Chondrocyte (in vitro differentiated cells): ENCODE measurements at regions not wholly inside any gene's neighbourhood (a gene's known extent, or its start where the extent isn't known, plus 50 kb on each side); places are given as distances from the start of the nearest gene placed in this dataset.

Experiments
- DNase-seq: peaks from one replicate; pipeline ENCODE4 v3.0.0; 2021; ENCODE audit warnings: mixed read lengths, low spot score
- H3K27ac Mint-ChIP-seq: one replicate; pipeline ENCODE4 v1.8.0; 2021; ENCODE audit warnings: mild to moderate bottlenecking, moderate library complexity, mixed read lengths; ENCODE audit not compliant: unreplicated experiment
- H3K27me3 Mint-ChIP-seq: 2 replicates; pipeline ENCODE4 v1.8.0; 2021; ENCODE audit warnings: low read depth, mixed read lengths
- H3K36me3 Mint-ChIP-seq: 2 replicates; pipeline ENCODE4 v1.8.0; 2021; ENCODE audit warnings: low read depth, mixed read lengths
- H3K4me1 Mint-ChIP-seq: 2 replicates; pipeline ENCODE4 v1.8.0; 2021; ENCODE audit warnings: low read depth, mild to moderate bottlenecking, mixed read lengths
- H3K4me3 Mint-ChIP-seq: one replicate; pipeline ENCODE4 v1.8.0; 2021; ENCODE audit warnings: mild to moderate bottlenecking, moderate library complexity, mixed read lengths; ENCODE audit not compliant: unreplicated experiment
- H3K9me3 Mint-ChIP-seq: 2 replicates; pipeline ENCODE4 v1.8.0; 2021; ENCODE audit warnings: low read depth, mixed read lengths
- CTCF ChIP-seq: fragments of 200-600 bp; sonication (generic); IDR thresholded peaks from 2 replicates; pipeline ENCODE4 v1.5.0; 2021; ENCODE audit warnings: antibody characterized with exemption, mild to moderate bottlenecking, moderate library complexity

- Mint-ChIP-seq H3K9me3 (peaks cover 5% of the 10 kb centered on the region), H3K36me3 (no peaks in the 10 kb centered on the region), H3K27me3 (no peaks in the 10 kb centered on the region), H3K4me1 (no peaks in the 10 kb centered on the region), H3K4me3 (no peak overlapping the region), H3K27ac (no peak overlapping the region)
- no peak for DNase-seq
- no peak for TF ChIP-seq CTCF
Measured at GRCh38 chr5:8740595-8740994, 805.3 kb downstream of the SEMA5A start.

GRCh38 chr5:8749556-8749955 lies 796.3 kb downstream of the SEMA5A start:
- H3K4me1 Mint-ChIP-seq, result no peaks in the 10 kb centered on the region
- no peaks in the 10 kb centered on the region for H3K27me3 Mint-ChIP-seq
- no peak for TF ChIP-seq CTCF
- DNase-seq, result no peak
- H3K27ac Mint-ChIP-seq, result no peak overlapping the region
- no peaks in the 10 kb centered on the region for H3K9me3 Mint-ChIP-seq
- H3K36me3 Mint-ChIP-seq, result no peaks in the 10 kb centered on the region
- H3K4me3 Mint-ChIP-seq, result no peak overlapping the region

- Mint-ChIP-seq H3K27me3 (no peaks in the 10 kb centered on the region), H3K4me3 (no peak overlapping the region), H3K9me3 (no peaks in the 10 kb centered on the region), H3K36me3 (no peaks in the 10 kb centered on the region), H3K4me1 (no peaks in the 10 kb centered on the region), H3K27ac (no peak overlapping the region)
- TF ChIP-seq CTCF, result no peak
- no peak for DNase-seq
Measured at GRCh38 chr5:8750100-8750499, 795.8 kb downstream of the SEMA5A start.

GRCh38 chr5:8751971-8752370 lies 793.9 kb downstream of the SEMA5A start:
- DNase-seq, result no peak
- H3K4me1 Mint-ChIP-seq, result no peaks in the 10 kb centered on the region
- H3K27me3 Mint-ChIP-seq, result no peaks in the 10 kb centered on the region
- H3K36me3 Mint-ChIP-seq, result no peaks in the 10 kb centered on the region
- no peaks in the 10 kb centered on the region for H3K9me3 Mint-ChIP-seq
- no peak overlapping the region for H3K4me3 Mint-ChIP-seq
- H3K27ac Mint-ChIP-seq, result no peak overlapping the region
- no peak for TF ChIP-seq CTCF

GRCh38 chr5:8752595-8752994 lies 793.3 kb downstream of the SEMA5A start:
- Mint-ChIP-seq H3K4me1 (no peaks in the 10 kb centered on the region), H3K4me3 (no peak overlapping the region), H3K27ac (no peak overlapping the region), H3K9me3 (no peaks in the 10 kb centered on the region), H3K36me3 (no peaks in the 10 kb centered on the region), H3K27me3 (no peaks in the 10 kb centered on the region)
- TF ChIP-seq CTCF, result peak; percentile 57
- DNase-seq, result no peak
